NCI-H1105 (cell line): ENCODE measurements at regions not wholly inside any gene's neighbourhood (a gene's known extent, or its start where the extent isn't known, plus 50 kb on each side); places are given as distances from the start of the nearest gene placed in this dataset.
A peak's percentile ranks its signal among the peaks of the same experiment; 100 is the strongest.
"Not testable (repeated sequence)": the region's sequence is repeated elsewhere in the genome, so short reads cannot be mapped to it uniquely, and the experiment has no call there.

ENCODE experiments used
- DNase-seq: peaks from one replicate; lab custom pipeline; 2025; lab: John Stamatoyannopoulos, UW

- no peak for DNase-seq
Observed at GRCh38 chr12:31906557-31907301, 52.5 kb upstream of the RESF1 start.

- no peak for DNase-seq
Observed at GRCh38 chr12:31903025-31903424, 56.2 kb upstream of the RESF1 start.

- no peak for DNase-seq
Observed at GRCh38 chr12:31900271-31900670, 58.9 kb upstream of the RESF1 start.

GRCh38 chr12:31899109-31899508 is 60.1 kb upstream of the RESF1 start:
- no peak for DNase-seq

- peak; percentile 40 for DNase-seq
Observed at GRCh38 chr12:31897781-31898503, 61.3 kb upstream of the RESF1 start.

GRCh38 chr12:31897092-31897491 is 62.1 kb upstream of the RESF1 start:
- DNase-seq = not testable (repeated sequence)

- DNase-seq = no peak
Observed at GRCh38 chr12:31896514-31897039, 62.6 kb upstream of the RESF1 start.

GRCh38 chr12:31895449-31896150 is 63.6 kb upstream of the RESF1 start:
- no peak for DNase-seq

- no peak for DNase-seq
Observed at GRCh38 chr12:31890295-31891285, 68.6 kb upstream of the RESF1 start.

GRCh38 chr12:31887109-31887811 is 72.0 kb upstream of the RESF1 start:
- no peak for DNase-seq

- not testable (repeated sequence) for DNase-seq
Observed at GRCh38 chr12:31882682-31883081, 76.5 kb upstream of the RESF1 start.

- no peak for DNase-seq
Observed at GRCh38 chr12:31880340-31880739, 78.9 kb upstream of the RESF1 start.

- no peak for DNase-seq
Observed at GRCh38 chr12:31877884-31878283, 81.3 kb upstream of the RESF1 start.

GRCh38 chr12:31876568-31877424 is 82.4 kb upstream of the RESF1 start:
- no peak for DNase-seq

- no peak for DNase-seq
Observed at GRCh38 chr12:31875609-31875964, 83.6 kb upstream of the RESF1 start.

GRCh38 chr12:31874961-31875608 is 84.1 kb upstream of the RESF1 start:
- no peak for DNase-seq

GRCh38 chr12:31872831-31873604 is 86.2 kb upstream of the RESF1 start:
- DNase-seq = no peak

- DNase-seq = no peak
Observed at GRCh38 chr12:31869972-31870371, 89.2 kb upstream of the RESF1 start.

- peak; percentile 88 for DNase-seq
Observed at GRCh38 chr12:31868965-31869364, 90.2 kb upstream of the RESF1 start.
